Right ventricle myocardium inferior (tissue), 1 donor: ENCODE measurements at regions not wholly inside any gene's neighbourhood (a gene's known extent, or its start where the extent isn't known, plus 50 kb on each side); places are given as distances from the start of the nearest gene placed in this dataset.
"Not testable (repeated sequence)": the region's sequence is repeated elsewhere in the genome, so short reads cannot be mapped to it uniquely, and the experiment has no call there.

Experiments
- ATAC-seq: fragments of 200-7000 bp; cut with Tn5 transposase; one replicate; pipeline ENCODE4 v1.9.1; 2020; ENCODE audit warnings: mild to moderate bottlenecking, moderate library complexity
- DNase-seq: peaks from one replicate; pipeline ENCODE4 v3.0.0; 2021; ENCODE audit errors: missing footprints
- intact Hi-C: fragments of 100-400 bp; cut with DNase I; formaldehyde crosslinking; loops from one replicate; pipeline ENCODE4 v1.11.0; 2022
- donor health status: DM: no; HTN: yes; CAD: no; lungs with severe emphysema.

DNA sequence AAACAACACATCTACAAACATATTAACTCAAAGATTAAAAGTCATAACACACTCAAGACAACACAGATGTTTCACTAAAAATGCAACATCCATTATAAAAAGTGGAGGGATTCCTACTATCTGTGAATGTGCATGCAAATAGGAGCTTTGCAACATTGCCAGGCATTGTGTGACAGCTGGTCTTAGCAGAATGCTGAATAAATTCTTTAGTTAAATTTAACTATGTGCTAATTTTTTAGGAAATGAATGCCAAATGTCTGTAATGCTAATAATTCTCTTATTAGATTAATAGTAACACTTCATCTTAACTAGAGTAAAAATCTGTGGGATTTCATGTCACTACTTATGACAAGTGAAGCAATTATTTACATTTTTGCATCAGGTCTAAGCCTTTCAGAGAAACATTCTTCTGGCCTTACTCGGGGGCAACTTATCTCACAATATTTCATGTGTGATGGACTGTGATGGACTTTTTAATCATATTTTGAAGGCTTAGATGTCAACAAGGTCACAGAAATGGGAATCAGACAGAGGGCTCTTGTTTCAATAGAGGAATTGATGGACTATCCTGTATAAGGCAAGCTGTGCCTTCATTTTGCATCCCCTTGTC, 524.6 kb upstream of the KCND2 start:
- DNase-seq (no peak), ATAC-seq (no peak)
- intact Hi-C loops: no loop called here

DNA sequence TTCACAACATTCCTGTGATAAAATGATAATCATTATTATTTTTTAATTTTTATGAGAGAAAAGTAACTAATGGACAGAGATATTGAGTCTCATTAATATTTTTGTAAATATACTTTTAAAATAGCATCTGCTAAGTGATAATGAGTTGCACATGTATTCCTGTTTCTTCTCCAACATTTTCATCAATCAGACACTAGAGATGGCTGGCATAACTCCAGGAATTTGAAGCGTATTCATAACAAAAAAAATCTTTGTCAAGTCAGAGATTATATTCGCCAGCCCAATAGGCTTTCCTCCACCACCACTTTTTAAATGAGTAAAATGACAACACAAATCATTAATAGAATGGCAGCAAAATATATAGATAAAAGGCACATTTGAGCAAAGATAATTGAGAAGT, 524.0 kb upstream of the KCND2 start:
- intact Hi-C loops: no loop called here
- no peak for ATAC-seq

DNA sequence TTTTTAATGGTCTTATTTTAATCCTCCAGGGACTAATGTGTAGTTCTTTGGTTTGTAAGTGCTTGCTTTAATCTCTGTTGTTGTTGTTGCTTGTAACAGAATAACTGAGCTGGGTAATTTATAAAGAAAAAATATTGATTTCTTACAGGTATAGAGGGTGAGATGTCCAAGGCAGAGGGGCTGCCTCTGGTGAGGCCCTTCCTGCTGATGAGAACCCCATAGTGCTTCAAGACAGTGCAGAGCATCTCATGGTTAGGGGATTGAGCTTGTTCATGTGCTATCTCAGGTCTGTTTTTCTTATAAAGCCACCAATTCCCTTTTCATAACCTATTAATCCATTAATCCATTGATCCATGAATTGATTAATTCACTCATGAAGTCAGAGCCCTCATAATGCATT, 516.3 kb upstream of the KCND2 start:
- DNase-seq: no peak
- intact Hi-C loops: loop anchor here (1.0 kb wide), 1 partner anchor 11 kb away; no protein-coding TSS in a partner anchor
- no peak for ATAC-seq

More for the DNA sequence above, 524.0 kb upstream of the KCND2 start:
- no peak for DNase-seq

DNA sequence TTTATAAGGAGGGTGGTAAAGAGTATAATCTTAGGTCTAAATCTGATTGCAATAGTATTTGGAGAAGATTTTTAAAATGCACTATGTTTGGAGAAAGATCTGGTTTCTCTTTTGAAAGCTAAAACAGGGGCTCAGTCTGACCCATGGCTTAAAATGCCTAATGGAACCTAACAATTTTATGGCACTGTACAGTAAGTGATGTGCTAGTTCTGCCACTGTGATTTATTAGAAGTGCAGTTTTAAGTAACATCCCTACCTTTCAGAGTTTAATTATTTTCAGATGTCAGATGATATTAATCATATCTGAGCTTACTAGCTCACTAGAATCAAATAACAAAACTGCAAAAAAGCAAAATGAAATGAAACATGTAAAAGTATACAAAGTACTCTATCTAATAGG, 514.7 kb upstream of the KCND2 start:
- ATAC-seq: no peak
- no peak for DNase-seq
- intact Hi-C loops: no loop called here

DNA sequence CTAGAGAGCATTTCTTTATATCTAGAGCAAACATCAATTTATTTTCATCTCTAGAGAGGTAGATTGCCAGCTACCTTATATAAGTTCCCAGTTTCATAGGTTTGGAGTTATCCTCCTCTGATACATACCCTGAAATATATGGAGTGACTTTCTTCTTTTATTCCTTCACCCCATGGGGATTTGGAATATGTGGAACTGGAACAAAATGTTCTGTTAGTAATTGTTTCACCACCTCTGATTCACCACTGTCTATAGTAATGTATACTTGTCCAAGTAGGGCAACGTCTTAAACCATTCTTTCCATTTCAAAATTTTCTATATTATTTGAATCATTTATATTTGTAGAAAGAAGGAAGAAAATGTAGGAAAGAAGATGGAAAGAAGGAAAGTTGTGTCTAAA, 511.2 kb upstream of the KCND2 start:
- ATAC-seq (no peak), DNase-seq (no peak)
- intact Hi-C loops: no loop called here

DNA sequence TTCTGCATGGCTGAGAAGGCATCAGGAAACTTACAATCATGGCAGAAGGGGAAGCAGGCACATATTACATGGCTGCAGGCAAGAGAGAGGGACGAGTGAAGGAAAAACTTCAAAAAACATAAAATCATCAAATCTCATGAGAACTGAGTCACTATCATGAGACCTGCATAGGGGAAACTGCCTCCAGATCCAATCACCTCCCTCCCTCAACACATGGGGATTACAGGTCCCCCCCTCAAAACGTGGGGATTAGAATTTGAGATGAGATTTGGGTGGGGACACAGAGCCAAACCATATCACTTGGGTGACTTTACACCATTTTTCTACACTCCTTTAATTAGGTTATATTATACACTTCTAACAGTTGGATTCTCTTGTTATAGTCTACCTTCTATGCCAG, 490.7 kb upstream of the KCND2 start:
- DNase-seq: no peak
- no peak for ATAC-seq
- intact Hi-C loops: no loop called here

DNA sequence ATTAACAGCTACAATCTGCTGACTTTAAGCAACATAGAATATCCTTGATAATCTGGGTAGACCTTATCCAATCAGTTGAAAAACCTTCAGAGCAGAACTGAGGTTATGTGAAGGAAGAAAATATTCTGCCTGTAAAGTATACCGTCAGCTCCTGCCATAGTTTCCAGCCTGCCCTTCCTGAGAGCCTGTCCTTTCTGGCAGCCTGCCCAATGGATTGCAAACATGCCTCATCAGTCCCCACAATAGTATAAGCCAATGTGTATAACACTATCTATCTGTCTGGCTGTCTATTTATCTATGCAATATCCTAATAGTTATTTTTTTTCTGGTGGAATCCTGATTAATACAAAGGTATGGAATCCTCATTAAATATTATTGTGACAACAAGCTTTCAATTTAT, 489.2 kb upstream of the KCND2 start:
- ATAC-seq (no peak), DNase-seq (no peak)
- intact Hi-C loops: no loop called here

DNA sequence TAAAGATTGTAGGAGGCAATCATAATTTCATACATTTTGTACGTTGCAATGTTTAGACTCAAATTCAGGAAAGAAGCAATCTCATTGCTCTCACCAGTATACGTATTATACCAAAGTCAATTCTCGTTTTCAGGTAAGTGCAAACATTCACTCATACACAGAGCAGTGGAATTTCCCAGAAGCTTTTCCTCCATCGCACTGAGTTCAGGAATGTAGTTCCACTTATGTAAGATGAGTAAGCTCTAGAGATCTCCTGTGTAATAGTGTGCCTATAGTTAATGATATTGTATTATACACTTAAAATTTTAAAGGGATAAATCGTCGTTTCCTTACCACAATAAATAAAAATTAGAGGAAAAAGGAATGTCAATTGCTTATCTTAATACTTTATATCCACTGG, 470.8 kb upstream of the KCND2 start:
- intact Hi-C loops: no loop called here
- no peak for DNase-seq

DNA sequence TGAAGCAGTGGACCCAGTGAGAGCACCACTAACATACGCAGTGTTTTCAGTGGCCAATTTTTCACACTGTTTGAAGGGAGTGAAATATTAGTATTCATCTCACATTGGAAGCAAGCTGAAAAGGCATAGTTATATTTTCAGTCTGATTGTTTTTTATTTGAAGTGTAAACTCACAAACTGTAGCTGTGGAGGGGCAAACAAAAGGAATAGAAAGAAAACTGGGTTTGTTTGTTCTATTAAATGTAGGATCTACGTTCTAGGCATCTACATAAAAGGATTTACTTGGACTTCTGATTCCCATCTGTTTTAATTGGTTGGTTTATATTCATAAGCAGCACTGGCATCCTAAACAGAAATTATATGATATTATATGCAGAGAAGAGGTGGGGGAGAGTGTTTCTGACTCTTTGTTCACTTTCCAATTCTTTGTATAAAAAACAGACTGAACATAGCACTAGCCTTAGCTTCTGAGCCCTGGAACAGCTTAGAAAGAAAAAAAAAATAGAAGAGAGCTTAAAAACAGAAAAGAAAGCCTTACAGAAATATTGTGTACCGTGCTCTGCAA, 447.8 kb upstream of the KCND2 start:
- no peak for DNase-seq
- ATAC-seq: no peak
- intact Hi-C loops: no loop called here

More for the DNA sequence above, 470.8 kb upstream of the KCND2 start:
- no peak for ATAC-seq

DNA sequence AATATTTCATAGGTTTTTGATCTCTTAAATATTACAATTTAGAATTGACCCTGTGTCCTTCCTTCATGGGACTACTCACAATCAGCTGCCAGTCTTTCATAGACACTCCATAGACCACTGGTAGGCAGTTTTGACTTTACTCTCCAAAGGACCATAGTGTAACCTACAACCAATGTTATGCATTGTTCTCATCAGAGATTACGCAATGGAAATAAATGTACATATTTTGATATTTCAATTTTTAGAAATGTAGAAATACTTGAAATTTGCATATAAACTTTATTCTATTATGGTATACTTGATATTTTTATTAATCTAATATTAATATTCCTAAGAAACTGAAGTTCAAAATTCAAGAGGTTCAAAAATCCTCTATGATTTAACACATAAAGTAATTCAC, 446.4 kb upstream of the KCND2 start:
- intact Hi-C loops: no loop called here
- DNase-seq: no peak
- no peak for ATAC-seq

DNA sequence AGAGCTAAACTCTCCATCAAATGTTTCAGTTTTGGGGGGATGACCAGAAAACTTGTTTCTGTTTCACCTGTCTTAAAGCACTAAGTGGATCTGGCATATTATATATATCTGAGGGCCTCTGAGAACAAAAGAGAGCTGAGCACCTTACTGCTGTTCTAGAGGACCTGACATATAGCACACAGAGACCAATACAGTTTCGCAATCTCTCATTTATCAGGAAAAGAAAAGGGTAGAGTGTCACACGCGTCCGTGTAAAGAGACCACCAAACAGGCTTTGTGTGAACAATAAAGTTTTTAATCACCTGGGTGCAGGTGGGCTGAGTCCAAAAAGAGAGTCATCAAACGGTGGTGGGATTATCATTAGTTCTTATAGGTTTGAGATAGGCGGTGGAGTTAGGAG, 434.5 kb upstream of the KCND2 start:
- ATAC-seq (no peak), DNase-seq (no peak)
- intact Hi-C loops: no loop called here

DNA sequence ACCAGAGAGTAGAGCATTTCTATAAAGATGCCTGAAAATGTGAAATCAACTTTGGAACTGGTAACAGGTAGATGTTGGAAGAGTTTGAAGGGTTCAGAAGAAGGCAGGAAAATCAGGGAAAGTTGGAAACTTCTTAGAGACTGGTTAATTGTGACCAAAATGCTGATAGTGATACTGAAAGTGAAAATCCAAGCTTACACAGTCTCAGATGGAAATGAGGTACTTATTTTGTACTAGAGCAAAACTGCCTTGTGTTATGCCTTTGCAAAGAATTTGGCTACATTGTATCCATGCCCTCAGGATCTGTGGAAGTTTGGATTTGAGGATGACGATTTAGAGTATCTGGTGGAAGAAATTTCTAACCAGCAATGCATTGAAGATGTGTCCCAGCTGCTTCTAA, 430.6 kb upstream of the KCND2 start:
- DNase-seq: no peak
- intact Hi-C loops: no loop called here
- no peak for ATAC-seq

DNA sequence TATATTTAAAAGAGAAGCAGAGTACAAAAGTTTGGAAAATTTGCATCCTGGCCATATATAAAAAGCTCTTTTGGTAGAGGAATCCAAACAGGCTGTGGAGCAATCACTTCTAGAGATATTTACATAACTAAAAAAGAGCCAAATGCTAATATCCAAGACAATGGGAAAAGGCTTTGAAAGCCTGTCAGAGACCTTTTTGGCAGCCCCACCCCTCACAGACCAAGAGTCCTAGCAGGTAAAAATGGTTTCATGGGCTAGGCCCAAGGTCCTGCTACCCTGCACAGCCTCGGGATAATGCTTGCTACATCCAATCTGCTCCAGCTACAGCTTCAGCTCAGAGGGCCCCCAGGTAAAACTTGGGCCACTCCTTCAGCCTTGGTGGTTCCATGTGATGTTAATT, 430.2 kb upstream of the KCND2 start:
- ATAC-seq (no peak), DNase-seq (no peak)
- intact Hi-C loops: no loop called here

DNA sequence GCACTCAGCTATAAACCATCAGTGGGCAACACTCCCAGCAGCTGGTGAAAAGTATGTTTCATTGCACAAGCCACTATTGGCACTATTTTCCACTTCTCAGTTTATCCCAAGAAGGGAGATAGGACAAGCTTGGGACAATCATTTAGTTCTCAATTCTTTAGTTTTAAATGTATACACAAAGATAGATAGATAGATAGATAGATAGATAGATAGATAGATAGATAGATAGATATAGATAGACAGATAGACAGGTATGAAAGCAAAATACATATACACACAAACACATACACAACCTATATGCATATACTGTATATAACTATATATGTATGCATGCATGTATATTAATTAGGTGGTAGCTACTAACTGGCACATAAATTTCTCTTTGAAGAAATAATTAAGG, 411.6 kb upstream of the KCND2 start:
- DNase-seq (no peak), ATAC-seq (no peak)
- intact Hi-C loops: no loop called here

DNA sequence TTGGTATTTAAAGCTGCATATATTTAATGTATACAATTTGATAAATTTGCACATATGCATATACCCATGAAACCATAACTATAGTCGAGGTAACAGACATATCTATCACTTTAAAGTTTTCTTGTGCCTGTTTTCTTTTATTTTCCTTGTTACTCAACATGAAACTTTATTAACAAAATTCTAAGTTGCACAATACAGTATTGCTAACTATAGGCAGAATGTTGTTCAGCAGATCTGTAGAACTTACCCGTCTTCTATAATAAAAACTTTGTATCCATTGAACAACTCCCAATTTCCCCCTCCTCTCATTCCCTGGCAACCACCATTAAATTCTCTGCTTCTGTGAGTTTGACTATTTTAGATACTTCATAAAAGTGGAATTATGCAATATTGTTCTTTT, 404.6 kb upstream of the KCND2 start:
- intact Hi-C loops: no loop called here
- DNase-seq (no peak), ATAC-seq (no peak)

DNA sequence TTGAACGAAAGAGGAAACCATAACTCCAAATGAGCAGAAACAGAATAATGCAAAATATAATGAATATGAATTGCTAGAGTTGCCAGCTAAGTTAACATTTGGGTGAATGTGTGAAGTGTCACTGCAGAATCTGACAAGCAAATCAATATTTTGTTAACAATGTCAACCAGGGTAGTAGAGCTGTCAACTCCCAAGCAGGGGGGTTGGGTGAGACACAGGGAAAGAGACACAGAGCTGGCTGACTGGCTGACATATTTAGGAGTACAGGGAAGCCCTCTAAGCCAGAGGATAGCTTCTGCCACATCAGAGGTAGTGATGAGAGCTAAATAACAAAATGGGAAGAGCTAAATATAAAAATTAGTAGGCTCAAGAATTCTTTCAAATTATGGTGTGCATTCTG, 393.1 kb upstream of the KCND2 start:
- intact Hi-C loops: no loop called here
- DNase-seq: no peak
- ATAC-seq: no peak

DNA sequence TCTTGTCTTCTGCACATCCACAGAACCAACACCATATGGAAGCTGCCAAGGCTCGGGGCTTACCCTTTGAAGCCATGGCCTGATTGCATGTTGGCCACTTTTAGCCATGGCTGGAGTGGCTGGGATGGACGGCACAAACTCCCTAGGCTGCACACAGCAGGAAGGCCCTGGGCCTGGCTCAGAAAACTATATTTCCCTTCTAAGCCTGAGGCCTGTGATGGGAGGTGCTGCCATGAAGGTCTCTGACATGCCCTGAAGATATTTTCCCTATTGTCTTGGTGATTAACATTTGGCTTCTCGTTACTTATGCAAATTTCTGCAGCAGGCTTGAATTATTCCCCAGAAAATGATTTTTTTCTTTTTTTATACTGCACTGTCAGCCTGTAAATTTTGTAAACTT, 387.0 kb upstream of the KCND2 start:
- DNase-seq: peak; percentile 27
- ATAC-seq: no peak

DNA sequence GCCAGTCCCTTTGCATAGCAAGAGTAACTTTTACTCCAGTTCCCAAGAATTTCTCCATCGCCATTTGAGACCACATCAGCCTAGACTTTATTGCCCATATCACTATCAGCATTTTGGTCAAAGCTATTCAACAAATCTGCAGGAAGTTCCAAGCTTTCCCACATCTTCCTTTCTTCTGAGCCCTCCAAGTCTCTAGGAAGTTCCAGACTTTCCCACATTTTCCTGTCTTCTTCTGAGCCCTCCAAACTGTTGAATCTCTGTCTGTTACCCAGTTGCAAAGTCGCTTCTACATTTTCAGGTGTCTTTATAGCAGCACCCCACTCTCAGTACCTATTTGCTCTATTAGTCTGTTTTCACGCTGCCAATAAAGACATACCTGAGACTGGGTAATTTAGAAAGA, 386.4 kb upstream of the KCND2 start:
- DNase-seq, intact Hi-C loops, ATAC-seq: not testable (repeated sequence)

More for the DNA sequence above, 387.0 kb upstream of the KCND2 start:
- intact Hi-C loops: no loop called here

DNA sequence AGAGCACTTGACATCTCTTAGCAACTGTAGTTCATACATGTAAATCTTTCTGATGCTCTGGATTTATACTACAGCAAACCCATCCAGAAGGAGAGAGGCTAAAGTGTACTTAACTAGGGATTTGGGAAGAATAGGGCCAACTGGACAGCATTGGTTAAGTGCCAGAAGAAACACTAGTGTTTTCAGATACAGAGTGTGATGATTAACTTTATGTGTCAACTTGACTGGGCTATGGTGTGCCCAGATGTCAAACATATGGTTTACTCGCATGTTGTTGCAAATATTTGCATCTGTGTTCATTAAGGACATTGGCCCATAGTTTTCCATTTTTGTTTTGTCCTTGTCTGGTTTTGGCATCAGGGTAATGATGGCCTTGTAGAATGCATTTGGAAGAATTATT, 384.7 kb upstream of the KCND2 start:
- DNase-seq (no peak), ATAC-seq (no peak)
- intact Hi-C loops: no loop called here

DNA sequence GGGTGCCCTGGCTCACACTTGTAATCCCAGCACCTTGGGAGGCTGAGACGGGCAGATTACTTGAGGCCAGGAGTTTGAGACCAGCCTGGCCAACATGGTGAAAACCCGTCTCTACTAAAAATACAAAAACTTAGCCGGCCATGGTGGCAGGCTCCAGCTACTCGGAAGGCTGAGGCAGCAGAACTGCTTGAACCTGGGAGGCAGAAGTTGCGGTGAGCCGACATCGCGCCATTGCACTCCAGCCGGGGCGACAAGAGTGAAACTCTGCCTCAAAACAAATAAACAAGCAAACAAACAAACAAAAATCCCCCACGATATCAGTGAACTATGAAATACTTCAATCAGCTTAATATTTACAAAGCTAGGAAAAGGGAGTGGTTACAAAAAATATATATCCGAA, 382.3 kb upstream of the KCND2 start:
- DNase-seq: peak; percentile 31
- ATAC-seq: no peak
- intact Hi-C loops: no loop called here

DNA sequence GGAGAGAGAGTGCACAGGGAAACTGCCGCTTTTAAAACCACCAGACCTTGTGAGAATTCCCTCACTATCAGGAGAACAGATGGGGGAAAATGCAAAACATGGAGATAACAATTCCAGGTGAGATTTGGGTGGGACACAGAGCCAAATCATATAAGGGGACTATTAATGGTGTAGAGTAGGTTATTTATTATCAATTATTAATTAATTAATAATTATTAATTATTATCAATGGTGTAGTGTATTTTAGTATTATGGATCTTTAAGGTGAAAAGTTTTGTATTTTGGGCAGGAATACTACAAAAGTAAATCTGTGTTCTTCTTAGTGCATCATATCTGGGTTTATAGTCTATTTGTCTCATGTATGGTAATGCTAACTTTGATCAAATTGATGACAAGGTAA, 377.7 kb upstream of the KCND2 start:
- ATAC-seq: no peak
- no peak for DNase-seq
- intact Hi-C loops: no loop called here
